IPS-18a (cell line): ENCODE measurements at regions not wholly inside any gene's neighbourhood (a gene's known extent, or its start where the extent isn't known, plus 50 kb on each side); places are given as distances from the start of the nearest gene placed in this dataset.

Experiments
- H3K27ac ChIP-seq: one replicate; pipeline ENCODE4 v1.5.1; 2013; ENCODE audit warnings: low read length
- H3K27me3 ChIP-seq: one replicate; pipeline ENCODE4 v1.6.1; 2013; ENCODE audit warnings: mild to moderate bottlenecking, low read length; ENCODE audit not compliant: control insufficient read depth, insufficient read depth
- H3K36me3 ChIP-seq: one replicate; pipeline ENCODE4 v1.6.1; 2013; ENCODE audit warnings: low read depth, low read length; ENCODE audit not compliant: control insufficient read depth
- H3K4me1 ChIP-seq: one replicate; pipeline ENCODE4 v1.6.1; 2013; ENCODE audit warnings: low read depth, low read length; ENCODE audit not compliant: control insufficient read depth
- H3K4me3 ChIP-seq: one replicate; pipeline ENCODE4 v1.5.1; 2013; ENCODE audit warnings: low read length
- H3K9ac ChIP-seq: one replicate; pipeline ENCODE4 v1.6.1; 2013; ENCODE audit warnings: mild to moderate bottlenecking, low read length, moderate library complexity
- H3K9me3 ChIP-seq: one replicate; pipeline ENCODE4 v1.6.1; 2013; ENCODE audit warnings: low read depth, low read length; ENCODE audit not compliant: control insufficient read depth

DNA sequence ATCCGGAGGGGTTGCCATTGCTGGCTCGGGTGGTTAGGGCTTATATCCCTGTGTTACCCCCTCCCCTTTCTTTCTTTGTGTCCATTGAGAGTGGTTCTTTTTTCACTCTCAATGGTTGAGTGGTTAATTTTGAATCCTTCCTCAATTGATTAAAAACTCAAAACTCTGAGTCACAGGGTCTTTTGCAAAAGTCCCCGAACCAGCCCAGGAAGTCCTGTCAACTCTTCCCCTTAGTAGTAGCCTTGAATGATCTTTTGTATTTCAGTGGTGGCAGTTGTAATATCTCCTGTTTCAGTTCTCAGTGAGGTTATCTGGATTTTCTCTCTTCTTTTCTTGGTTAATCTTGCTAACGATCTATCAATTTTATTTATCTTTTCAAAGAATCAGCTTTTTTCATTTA, 170.0 kb upstream of the GYPA start:
- Histone ChIP-seq H3K27me3 (no peaks in the 10 kb centered on the region), H3K27ac (no peak overlapping the region), H3K36me3 (no peaks in the 10 kb centered on the region), H3K9me3 (peaks cover 12% of the 10 kb centered on the region), H3K4me3 (no peak overlapping the region), H3K9ac (no peak overlapping the region), H3K4me1 (no peaks in the 10 kb centered on the region)

DNA sequence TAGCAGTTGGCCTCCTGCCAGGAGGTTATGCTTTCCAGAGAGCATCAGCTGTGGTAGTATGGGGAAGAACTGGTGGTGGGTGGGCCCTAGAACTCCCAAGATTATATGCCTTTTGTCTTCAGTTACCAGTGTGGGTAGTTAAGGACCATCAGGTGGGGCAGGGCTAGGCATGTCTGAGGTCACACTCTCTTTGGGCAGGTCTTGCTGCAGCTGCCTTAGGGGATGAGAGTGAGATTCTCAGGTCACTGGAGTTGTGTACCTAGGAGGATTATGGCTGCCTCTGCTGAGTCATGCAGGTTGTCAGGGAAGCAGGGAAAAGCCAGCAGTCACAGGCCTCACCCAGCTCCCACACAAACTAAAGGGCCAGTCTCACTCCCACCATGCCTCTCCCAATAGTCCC, 172.9 kb upstream of the GYPA start:
- H3K4me1 ChIP-seq = no peaks in the 10 kb centered on the region
- H3K27ac ChIP-seq = no peak overlapping the region
- no peaks in the 10 kb centered on the region for H3K27me3 ChIP-seq
- peaks cover 12% of the 10 kb centered on the region for H3K9me3 ChIP-seq
- H3K4me3 ChIP-seq = no peak overlapping the region
- no peaks in the 10 kb centered on the region for H3K36me3 ChIP-seq
- no peak overlapping the region for H3K9ac ChIP-seq

DNA sequence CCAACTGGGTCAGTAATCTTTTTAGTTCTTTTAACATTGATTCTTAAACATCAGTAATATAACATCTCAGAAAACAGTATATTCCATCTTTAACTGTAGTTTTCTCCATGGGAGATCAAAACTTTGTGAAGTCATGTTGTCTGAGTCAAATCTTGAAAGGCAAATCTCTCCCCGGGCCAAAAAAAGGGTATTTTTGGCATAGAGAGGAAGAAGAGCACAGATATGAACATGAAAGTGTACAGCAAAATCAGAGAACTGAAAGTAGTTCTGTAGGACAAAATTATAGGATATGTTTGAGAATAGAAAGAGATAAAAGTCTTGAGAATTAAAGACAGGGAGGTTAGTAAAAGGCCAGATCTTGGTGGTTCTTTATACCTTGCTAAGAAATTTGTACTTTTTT, 176.4 kb upstream of the GYPA start:
- Histone ChIP-seq H3K4me3 (no peak overlapping the region), H3K9me3 (peaks cover 12% of the 10 kb centered on the region), H3K9ac (no peak overlapping the region), H3K4me1 (no peaks in the 10 kb centered on the region), H3K27ac (no peak overlapping the region), H3K36me3 (no peaks in the 10 kb centered on the region), H3K27me3 (no peaks in the 10 kb centered on the region)

DNA sequence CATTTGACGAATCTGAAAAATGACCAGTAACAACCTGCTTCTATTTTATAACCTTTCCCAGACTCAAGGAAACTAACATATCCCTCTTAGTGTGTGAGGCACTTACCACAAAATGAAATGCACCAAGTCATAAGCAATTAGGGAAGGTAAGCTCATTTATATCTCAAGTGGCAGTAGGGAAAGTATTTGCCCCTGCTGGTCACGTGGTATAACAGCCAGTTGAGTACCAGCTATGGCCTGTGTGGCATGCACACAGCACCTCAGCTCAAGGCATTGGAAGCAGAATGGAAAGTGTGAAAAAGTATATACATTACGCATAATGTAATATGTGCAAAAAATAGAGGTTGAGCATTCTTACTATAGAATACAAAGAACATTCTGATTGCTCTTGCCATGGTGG, 178.3 kb upstream of the GYPA start:
- H3K9ac ChIP-seq = no peak overlapping the region
- H3K9me3 ChIP-seq = peaks cover 12% of the 10 kb centered on the region
- no peaks in the 10 kb centered on the region for H3K27me3 ChIP-seq
- H3K27ac ChIP-seq = no peak overlapping the region
- no peaks in the 10 kb centered on the region for H3K4me1 ChIP-seq
- no peaks in the 10 kb centered on the region for H3K36me3 ChIP-seq
- H3K4me3 ChIP-seq = no peak overlapping the region

DNA sequence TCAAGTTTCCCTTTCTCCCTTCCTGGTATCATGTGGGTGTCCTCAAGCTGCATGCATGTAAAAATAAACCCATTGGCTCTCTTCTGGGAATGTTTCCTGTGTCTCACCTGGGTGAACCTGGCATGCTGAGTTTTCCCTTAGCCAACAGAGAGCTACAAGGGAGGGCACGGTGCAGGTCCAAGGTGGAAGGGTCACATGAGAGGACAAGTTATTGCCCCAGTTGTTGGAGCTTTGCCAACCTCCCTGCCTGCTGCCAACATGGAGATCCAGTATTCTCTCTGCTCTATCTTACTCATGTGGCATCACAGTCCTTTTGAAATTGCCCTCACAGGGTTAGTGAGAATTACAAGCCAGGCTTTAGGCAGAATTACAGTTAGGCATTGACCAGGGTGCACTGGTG, 196.1 kb upstream of the GYPA start:
- no peak overlapping the region for H3K9ac ChIP-seq
- H3K27me3 ChIP-seq = no peaks in the 10 kb centered on the region
- no peak overlapping the region for H3K27ac ChIP-seq
- H3K36me3 ChIP-seq = no peaks in the 10 kb centered on the region
- no peaks in the 10 kb centered on the region for H3K9me3 ChIP-seq
- no peak overlapping the region for H3K4me3 ChIP-seq
- H3K4me1 ChIP-seq = no peaks in the 10 kb centered on the region

DNA sequence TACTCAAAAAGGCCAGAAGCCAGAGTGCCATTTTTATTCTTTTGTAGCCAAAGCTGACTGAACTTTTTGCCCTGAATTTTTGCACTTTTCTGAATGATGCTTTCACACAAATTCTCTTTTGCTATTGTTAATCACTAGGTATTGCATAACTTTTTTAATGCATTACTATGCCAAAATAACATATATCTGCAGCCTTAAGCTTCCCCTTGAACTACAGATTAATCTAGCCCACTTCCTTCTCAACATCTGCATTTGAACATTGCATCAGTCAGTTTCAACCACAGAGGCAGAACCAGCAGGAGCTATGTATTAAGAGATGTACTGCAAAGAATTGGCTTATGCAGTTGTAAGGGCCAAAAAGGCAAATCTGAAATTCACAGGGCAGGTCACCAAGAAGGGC, 197.6 kb upstream of the GYPA start:
- Histone ChIP-seq H3K4me3 (no peak overlapping the region), H3K36me3 (no peaks in the 10 kb centered on the region), H3K4me1 (no peaks in the 10 kb centered on the region), H3K9me3 (no peaks in the 10 kb centered on the region), H3K27me3 (no peaks in the 10 kb centered on the region), H3K9ac (no peak overlapping the region), H3K27ac (no peak overlapping the region)

DNA sequence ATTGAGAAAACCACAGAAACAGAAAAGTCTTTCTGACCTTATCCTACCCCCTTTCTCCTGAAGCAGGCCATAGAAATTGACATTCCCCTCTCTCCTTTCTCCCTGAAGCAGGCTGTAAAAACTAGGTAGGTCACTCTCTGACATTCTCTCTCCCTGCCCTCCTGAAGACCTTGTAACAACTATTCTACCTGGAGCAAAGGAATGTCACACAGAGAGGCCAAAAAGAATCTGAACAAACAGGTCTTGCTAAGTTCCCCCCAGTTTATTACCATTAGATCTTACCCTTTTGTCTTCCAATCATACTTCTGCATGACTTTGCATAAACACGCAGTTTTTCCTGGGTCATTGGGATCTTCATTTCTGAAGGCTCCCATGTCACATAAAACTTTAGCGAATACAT, 198.3 kb upstream of the GYPA start:
- Histone ChIP-seq H3K4me1 (no peaks in the 10 kb centered on the region), H3K36me3 (no peaks in the 10 kb centered on the region), H3K9ac (no peak overlapping the region), H3K27me3 (no peaks in the 10 kb centered on the region), H3K9me3 (no peaks in the 10 kb centered on the region), H3K4me3 (no peak overlapping the region), H3K27ac (no peak overlapping the region)

DNA sequence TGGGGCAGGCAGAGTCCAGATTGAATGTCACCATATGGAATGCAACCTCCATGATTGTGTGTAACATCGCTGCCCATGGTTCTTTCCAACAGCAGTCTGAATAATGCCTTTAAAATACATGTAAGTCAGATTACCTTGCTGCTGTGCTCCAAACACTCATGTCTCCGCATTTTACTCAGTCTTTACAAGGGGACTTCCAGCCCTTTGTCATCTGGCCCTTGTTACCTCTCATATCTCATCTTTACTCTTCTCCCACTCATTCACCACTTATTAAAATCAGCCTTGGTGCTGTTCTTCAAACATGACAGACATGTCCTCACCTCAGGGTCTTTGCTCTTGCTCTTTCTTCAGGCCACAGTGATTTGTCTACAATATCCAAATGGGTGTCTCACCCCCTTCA, 200.4 kb upstream of the GYPA start:
- no peaks in the 10 kb centered on the region for H3K36me3 ChIP-seq
- no peak overlapping the region for H3K9ac ChIP-seq
- no peak overlapping the region for H3K4me3 ChIP-seq
- no peaks in the 10 kb centered on the region for H3K4me1 ChIP-seq
- H3K9me3 ChIP-seq = no peaks in the 10 kb centered on the region
- no peak overlapping the region for H3K27ac ChIP-seq
- H3K27me3 ChIP-seq = no peaks in the 10 kb centered on the region

DNA sequence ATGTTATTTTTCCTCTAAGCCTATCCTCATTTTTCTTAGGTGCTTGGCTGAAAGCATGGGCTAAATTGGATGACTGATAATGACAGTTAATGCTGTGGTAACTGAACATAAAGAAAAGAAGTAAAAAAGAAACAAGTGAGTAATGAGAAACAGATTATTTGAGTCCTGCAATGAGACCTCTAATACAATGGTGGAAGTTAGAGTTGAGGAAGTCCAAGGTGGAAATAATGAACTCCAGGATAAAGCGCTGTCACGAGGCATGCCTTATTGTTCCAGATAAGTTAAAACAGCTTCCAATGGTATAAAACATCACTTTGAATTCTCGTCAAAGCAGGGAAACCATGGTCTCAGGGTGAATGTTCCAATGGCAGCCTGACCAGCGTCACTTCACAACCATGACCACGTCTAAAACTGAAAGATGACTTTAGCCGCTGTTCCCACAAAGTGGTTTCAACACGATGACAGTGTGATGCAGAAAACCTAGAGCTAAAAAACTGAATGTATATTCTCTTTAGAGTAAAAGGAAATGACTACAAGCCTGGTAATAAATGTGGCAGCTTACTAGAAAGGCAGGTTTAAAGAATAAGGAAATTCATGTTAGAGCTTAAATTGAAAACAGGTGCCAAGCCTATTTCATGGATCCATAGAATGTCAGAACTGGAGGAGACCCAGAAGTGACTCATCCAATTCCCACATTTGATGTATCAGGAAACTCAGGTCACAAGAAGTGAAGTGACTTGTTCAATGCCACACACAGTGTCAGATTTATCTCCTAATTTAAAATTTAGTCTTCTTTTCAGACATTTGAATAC, 202.6 kb upstream of the GYPA start:
- no peaks in the 10 kb centered on the region for H3K9me3 ChIP-seq
- H3K27ac ChIP-seq = no peak overlapping the region
- H3K4me3 ChIP-seq = no peak overlapping the region
- H3K9ac ChIP-seq = no peak overlapping the region
- no peaks in the 10 kb centered on the region for H3K27me3 ChIP-seq
- H3K4me1 ChIP-seq = peaks cover 6% of the 10 kb centered on the region
- no peaks in the 10 kb centered on the region for H3K36me3 ChIP-seq

DNA sequence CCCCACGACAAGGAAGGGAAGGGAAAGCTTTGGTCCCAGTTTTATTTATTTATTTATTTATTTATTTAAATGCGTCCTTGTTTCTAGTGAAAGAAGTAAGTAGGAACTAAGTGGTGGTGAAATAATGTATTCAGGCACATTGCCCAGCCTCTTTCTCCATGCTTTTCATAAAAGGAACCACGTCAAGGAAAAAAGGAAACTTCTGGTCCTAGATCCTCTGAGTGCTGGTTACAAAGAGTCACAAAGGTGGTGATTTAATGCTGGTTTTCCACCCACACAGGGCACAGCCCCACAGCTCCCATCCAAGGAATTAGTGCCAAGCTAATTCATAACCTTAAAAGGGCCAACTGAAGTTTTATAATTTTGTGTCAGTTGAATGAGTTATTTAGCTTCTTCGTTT, 206.6 kb upstream of the GYPA start:
- no peaks in the 10 kb centered on the region for H3K36me3 ChIP-seq
- H3K4me3 ChIP-seq = no peak overlapping the region

DNA sequence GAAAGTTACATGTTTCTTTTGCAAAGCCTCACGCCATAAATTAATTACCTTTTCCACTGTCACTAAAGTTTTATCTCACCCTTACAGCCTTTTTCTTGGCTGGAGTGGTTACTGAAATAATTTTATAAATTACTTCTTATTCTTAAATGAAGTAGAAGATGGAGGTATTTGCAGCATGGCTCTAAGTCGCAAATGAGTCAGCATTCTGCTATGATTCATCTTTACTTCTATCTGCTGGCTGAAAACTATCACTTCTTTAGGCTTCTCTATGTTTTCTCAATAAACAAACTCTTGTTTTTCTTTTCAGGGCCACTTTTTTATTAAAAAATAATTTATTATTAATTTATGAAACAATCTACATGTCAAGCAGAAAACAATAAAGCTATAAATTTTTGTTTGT, 210.2 kb upstream of the GYPA start:
- Histone ChIP-seq H3K9ac (no peak overlapping the region), H3K36me3 (no peaks in the 10 kb centered on the region), H3K4me3 (no peak overlapping the region), H3K27me3 (no peaks in the 10 kb centered on the region), H3K27ac (no peak overlapping the region), H3K9me3 (no peaks in the 10 kb centered on the region), H3K4me1 (peaks cover 25% of the 10 kb centered on the region)

More for the DNA sequence above, 206.6 kb upstream of the GYPA start:
- H3K4me1 ChIP-seq = peaks cover 6% of the 10 kb centered on the region
- H3K9me3 ChIP-seq = no peaks in the 10 kb centered on the region
- H3K27ac ChIP-seq = no peak overlapping the region
- no peak overlapping the region for H3K9ac ChIP-seq
- H3K27me3 ChIP-seq = no peaks in the 10 kb centered on the region

DNA sequence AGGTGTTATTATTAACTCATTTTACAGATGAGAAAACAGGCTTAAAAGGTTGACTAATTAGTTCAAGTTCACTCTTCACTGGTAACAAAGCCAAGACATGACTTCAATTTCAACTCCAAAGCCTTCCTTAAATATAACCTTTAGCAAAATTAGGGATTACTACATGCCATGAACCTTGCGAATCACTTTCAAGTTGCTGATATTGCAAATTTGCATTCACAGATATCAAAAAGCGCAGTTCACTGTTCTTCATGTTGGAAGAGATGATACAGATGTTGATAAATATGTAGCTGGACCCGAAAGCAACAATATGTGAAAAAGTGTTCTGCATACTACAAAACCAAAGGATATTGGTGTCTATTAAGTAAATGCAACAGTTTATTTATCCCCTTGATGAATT, 210.8 kb upstream of the GYPA start:
- Histone ChIP-seq H3K4me3 (no peak overlapping the region), H3K4me1 (peaks cover 31% of the 10 kb centered on the region), H3K9me3 (no peaks in the 10 kb centered on the region), H3K36me3 (no peaks in the 10 kb centered on the region), H3K27ac (no peak overlapping the region), H3K9ac (no peak overlapping the region), H3K27me3 (no peaks in the 10 kb centered on the region)
